HG02610 (cell line): ENCODE measurements at regions not wholly inside any gene's neighbourhood (a gene's known extent, or its start where the extent isn't known, plus 50 kb on each side); places are given as distances from the start of the nearest gene placed in this dataset.

ENCODE experiments used
- ATAC-seq: cut with Tn5 transposase; IDR thresholded peaks from one replicate; pipeline ENCODE4 v1.9.1; 2021; ENCODE audit warnings: mild to moderate bottlenecking, moderate library complexity; ENCODE audit not compliant: unreplicated experiment

DNA sequence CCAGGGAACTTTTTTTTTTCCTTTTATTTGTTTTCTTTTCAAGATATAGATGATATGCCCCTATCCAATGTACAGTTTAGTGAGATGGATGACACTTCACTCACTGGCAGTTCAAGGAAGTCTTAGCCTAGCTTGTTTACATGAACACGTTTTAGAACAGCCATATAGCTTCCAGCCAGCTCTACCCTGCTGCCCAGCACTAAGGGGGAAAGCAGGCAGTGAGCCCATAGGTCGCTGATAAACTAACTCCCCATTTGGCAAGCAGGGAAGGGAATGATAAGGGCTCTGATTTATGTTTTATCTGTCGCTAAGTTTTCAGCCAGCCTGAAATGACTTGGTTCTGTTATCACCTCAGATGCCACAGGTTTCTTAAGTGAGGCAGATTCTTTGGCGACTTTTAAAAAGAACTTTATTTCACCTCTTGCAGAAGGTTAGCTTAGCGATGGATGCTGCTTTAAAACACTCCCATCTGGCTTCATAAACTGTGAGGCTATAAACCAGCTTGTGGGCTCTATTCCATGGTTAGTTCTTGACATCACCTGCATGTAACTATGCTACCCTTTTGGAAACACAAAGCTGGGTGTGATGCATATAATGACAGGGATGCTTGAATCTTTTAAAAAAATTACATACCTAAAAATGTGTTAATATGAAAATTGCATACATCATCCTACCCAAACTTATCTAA, 348.4 kb downstream of the FBXO8 start:
- no peak for ATAC-seq

DNA sequence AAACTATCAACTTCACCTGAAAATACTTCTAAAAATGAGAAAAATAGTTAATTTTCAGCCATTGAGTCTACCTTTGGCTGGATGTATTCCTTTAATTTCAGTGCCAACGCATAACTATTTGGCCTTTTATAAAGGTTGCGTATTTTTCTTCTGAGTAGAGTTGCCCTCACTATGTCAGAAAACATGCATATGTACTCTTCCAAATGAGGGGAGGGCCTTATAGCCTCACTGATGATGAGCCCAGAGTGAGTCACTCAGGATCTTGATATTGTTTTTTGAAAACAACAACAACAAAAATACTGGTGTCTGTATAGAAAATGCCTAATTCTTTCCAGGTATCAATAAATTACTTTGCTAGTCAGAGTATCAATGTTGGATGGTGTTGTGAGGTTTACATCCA, 349.3 kb downstream of the FBXO8 start:
- ATAC-seq: no peak

GRCh38 chr4:173932701-173933100, 350.8 kb downstream of the FBXO8 start:
- ATAC-seq: no peak

GRCh38 chr4:173930329-173930967, 353.0 kb downstream of the FBXO8 start:
- ATAC-seq: no peak

DNA sequence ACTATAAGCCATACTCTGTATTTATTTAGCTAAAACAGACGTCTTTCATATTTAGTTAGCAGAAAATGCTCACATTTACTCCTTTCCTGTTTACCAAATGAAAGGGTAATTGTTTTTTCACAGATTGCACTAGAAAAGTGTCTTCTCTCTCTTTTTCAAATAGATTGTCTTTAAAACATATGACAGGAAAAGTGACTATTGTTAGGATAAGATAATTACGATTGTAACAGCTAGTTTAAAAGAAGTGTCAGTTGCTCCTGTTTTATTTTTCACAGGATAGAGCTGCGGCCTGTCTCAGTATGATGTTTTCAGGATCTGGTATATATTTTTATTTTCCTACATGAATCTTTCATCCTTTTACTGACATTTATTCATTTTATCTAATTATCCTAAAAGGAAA, 353.5 kb downstream of the FBXO8 start:
- ATAC-seq: no peak

DNA sequence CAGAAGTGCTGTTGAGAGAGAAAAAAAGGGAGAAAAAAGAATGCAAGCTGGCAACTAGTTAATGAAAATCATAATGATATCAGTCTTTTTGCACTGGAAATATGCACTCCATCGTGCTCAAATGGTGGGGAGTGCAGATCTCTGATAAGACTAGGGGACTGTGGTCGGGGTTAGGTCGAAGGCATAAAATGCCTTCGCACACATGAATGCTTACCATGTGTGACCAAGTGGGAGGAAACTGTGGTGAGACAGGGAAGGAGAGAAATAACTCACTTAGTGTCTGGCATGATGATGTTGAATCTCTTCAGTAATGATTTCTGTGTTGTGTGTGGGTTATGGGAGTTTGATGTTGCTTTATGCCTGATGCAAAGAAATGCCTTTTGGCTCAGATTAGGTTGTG, 358.9 kb downstream of the FBXO8 start:
- peak; percentile 85 for ATAC-seq

DNA sequence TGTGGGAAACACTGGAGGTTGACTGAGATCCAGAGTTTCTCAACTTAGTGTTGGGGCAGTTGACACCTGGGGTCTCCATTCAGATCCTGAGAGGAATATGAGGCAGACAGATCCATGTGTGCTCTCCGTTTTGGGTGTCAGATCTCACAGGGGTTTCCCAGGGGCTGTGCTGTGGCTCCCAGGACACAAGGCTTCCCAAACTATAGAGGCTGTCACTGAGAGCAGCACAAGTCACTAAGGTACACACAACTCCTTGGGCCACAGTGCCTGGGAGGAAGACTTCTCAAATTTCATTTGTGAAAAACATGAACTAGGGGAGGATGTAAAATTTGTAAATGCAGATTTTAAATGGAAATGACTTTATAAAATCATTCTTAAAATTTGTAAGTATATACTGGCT, 363.6 kb downstream of the FBXO8 start:
- ATAC-seq: no peak

- no peak for ATAC-seq
These were observed 364.3 kb downstream of the FBXO8 start for GRCh38 chr4:173919196-173919595.

DNA sequence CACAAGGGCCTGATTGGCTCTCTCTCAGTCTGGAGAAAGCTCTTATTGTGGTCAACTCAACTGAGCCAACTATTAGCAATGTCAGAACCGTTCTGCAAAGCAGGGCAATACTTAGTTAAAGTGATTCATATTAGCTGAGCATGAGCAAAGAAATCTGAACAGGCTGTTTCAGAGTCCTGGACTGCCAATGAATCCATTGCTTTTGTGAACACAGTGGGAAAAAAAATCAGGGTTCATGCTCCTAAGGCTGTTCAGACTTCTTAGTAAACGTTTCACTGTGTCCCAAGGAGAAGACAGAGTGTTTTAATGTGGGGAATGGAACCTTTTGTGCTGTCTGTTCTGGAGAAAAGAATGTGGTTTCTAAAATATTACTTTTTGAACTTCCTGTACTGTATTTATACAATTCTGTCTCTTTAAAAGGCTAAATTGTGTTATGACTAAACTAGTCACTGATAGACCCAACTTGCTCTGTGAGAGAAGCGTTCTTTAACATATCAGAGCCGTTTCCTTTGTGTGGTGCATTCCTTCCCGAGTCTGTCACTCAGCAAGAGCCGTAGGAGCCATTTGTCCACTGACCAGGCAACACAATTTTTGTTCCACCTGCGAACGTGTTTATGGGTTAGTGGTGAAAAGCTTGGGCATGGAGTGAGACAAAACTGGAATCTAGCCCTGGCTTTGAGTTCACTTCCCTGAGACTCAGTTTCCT, 366.1 kb downstream of the FBXO8 start:
- no peak for ATAC-seq

DNA sequence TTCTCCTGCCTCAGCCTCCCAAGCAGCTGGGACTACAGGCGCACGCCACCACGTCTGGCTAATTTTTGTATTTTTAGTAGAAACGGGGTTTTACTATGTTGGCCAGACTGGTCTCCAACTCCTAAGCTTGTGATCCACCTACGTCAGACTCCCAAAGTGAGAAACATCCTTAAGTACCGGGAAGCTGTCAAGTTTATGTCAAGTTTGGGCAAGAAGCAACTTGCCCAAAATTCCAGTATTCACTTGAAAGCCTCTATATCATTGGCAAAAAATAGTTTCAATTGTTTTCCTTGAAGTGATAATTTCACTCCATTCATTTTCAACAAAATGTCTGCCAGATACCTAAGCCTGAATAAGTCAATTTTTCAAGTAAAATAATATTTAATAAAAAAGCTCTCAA, 370.0 kb downstream of the FBXO8 start:
- no peak for ATAC-seq

GRCh38 chr4:173912384-173912783, 371.1 kb downstream of the FBXO8 start:
- no peak for ATAC-seq

GRCh38 chr4:173910891-173911290, 372.6 kb downstream of the FBXO8 start:
- ATAC-seq: no peak

GRCh38 chr4:173909294-173909693, 374.2 kb downstream of the FBXO8 start:
- no peak for ATAC-seq

- no peak for ATAC-seq
These were observed 369.8 kb upstream of the HAND2 start for GRCh38 chr4:173899813-173900212.

DNA sequence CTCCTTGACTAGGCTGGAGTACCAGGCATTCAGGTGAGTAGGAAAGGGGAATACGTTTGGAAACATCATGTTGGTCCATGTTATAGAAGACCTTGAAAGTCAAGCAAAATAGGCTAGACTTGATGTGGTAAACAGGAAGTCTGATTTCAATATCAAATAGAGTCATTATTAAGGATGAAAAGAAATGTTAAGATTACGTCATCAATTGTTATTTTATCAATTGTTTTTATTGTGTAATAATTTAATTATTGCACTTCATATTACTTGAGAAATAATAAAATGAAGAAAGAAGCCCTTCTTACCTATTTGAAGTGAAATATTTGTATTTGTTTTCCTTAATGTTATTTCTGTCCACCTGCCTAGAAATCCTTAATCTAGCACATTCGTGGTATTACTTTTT, 361.0 kb upstream of the HAND2 start:
- ATAC-seq: no peak

GRCh38 chr4:173883821-173884220, 353.8 kb upstream of the HAND2 start:
- ATAC-seq: no peak

DNA sequence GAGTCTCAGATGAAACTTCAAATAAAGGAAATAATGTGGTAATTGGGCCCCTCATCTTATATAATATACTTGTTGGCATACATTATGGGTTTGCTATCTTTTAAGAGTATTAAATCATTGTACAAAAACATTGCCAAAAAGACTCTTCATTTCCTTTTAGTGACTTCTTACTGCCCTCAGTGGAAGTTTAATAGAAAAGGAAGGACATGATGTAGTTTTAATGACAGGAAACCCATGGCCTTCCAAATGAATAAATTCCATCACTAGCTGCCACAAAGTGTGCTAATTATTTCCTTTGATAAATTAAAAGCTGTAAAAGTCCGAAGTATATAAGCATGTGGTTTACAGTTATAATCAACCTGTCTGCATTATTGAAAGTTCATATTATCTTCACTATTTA, 350.9 kb upstream of the HAND2 start:
- ATAC-seq: no peak

DNA sequence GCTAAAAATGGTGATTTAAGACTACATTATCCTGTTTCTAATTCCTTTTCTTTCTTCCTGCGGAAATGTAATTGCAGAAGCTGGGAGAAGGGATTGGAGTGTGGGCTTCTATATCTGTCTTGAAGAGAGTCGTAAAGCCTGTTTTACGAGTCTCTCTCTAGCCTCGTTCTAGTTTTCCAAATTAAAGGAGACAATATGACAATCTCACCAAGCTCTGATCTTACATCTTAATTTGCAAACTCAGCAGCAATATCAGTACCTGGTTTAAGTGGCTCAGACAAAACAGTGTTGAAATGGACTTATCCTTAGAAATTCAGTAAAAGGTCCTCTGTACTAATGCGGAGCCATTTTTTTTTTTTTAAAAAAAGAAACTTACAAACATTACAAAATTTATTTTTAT, 349.5 kb upstream of the HAND2 start:
- no peak for ATAC-seq

DNA sequence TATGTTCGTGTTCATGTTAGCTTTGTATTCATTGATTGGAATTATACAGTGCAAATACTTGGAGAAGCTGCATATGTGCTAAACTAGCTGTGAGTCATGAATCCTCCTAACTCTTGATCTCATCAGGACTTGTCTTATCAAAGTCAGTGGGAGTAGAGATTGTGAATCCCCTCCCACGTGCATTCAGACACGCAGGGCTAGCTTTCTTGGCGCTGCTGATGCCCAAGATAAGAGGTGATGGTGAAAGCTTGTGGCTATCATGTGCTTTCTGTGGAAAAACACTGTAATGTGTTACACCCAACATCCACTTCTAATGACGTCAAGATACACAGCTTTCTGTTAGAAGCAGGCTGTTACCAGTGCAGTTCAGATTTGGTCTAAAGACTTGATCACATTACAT, 348.7 kb upstream of the HAND2 start:
- ATAC-seq: no peak

DNA sequence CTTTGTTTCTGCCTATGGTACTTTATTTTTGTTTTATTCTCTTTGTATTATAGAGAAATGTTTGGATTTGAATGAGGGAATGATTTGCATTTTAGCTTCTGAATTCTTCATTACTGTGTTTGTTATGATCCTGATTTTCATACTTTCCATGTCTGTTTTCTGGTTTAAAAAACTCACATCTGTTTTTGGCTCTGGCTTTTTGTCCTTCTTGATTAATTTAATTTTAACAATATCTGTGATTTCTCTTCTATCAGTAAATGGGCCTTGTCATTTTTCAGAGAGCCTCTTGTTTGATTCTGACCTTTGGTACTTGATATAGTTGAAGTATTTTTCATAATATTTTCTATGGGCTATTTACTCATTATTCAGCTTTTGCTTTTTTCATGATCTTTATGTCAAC, 341.6 kb upstream of the HAND2 start:
- no peak for ATAC-seq

- ATAC-seq: no peak
These were observed 336.4 kb upstream of the HAND2 start for GRCh38 chr4:173866322-173867026.

DNA sequence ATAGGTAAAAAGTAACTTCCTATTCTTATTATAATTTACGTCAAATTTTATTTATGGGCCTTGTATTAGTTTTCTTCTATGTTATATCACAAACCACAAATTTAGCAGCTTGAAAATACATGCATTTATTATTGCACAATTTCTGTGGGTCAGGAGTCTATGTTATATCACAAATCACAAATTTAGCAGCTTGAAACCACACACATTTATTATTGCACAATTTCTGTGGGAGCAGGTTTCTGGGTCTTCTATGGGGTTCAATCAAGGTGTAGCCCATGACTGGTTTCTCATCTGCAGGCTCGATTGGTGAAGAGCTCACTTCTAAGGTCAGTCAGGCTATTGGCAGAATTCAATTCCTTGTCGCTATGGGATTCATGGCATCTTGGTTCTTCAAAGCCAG, 332.7 kb upstream of the HAND2 start:
- ATAC-seq: no peak
